ENCODE measurements at regions not wholly inside any gene's neighbourhood (a gene's known extent, or its start where the extent isn't known, plus 50 kb on each side); places are given as distances from the start of the nearest gene placed in this dataset.

DNA sequence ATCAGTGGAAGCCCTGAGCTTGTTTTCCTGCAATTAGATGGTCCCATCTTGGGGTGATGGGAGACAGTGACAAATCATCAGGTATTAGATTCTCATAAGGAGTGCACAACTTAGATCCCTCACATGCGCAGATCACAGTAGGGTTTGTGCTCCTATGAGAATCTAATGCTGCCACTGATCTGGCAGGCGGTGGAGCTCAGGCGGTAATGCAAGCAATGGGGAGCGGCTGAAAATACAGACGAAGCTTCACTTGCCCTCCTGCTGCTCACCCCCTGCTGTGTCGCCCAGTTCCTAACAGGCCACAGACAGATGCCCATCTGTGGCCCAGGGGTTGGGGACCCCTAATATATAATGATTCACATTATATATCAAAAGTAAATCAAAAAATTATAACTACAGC lies 258.8 kb upstream of the USP15 start:
- H3K4me1 ChIP-seq: no peaks in the 10 kb centered on the region
- TF ChIP-seq, protein P1, sequence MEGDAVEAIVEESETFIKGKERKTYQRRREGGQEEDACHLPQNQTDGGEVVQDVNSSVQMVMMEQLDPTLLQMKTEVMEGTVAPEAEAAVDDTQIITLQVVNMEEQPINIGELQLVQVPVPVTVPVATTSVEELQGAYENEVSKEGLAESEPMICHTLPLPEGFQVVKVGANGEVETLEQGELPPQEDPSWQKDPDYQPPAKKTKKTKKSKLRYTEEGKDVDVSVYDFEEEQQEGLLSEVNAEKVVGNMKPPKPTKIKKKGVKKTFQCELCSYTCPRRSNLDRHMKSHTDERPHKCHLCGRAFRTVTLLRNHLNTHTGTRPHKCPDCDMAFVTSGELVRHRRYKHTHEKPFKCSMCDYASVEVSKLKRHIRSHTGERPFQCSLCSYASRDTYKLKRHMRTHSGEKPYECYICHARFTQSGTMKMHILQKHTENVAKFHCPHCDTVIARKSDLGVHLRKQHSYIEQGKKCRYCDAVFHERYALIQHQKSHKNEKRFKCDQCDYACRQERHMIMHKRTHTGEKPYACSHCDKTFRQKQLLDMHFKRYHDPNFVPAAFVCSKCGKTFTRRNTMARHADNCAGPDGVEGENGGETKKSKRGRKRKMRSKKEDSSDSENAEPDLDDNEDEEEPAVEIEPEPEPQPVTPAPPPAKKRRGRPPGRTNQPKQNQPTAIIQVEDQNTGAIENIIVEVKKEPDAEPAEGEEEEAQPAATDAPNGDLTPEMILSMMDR (IDR thresholded peaks at IDR 0.05): no peak
- no peak overlapping the region for H3K9ac ChIP-seq
- no peaks in the 10 kb centered on the region for H3K36me3 ChIP-seq (ENCODE audit: control insufficient read depth, insufficient read depth, low read length)
- no peak overlapping the region for H2AFZ ChIP-seq
- H3K27me3 ChIP-seq (ENCODE audit: control insufficient read depth, insufficient read depth, low read length): no peaks in the 10 kb centered on the region
- H3K27ac ChIP-seq: no peak overlapping the region
- no peak overlapping the region for H3K4me2 ChIP-seq (ENCODE audit: low read length)
- H3K9me3 ChIP-seq (ENCODE audit: control insufficient read depth, low read length): no peaks in the 10 kb centered on the region
- H3K79me2 ChIP-seq: no peaks in the 10 kb centered on the region
- no peak overlapping the region for H3K4me3 ChIP-seq (ENCODE audit: low read depth, low read length)

DNA sequence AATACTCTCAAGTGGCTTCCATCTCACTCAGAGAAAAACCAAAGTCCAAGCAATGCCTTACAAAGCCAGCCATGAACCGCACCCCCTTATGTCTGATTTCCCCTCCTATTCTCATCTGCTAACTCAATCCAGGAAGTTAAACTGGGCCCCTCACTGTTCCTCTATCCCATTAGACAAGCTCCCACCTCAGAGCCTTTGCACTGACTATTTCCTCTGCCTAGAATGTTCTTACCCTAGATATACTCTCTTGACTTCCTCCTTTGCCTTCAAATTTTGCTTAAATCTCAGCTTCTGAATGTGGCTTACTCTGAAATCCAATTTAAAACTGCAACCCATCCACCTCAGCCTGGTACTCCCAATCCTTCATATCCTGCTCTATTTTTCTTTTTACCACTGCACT lies 257.0 kb upstream of the USP15 start:
- H2AFZ ChIP-seq: no peak overlapping the region
- H3K27ac ChIP-seq: no peak overlapping the region
- TF ChIP-seq, protein P1 (IDR thresholded peaks at IDR 0.05): no peak

DNA sequence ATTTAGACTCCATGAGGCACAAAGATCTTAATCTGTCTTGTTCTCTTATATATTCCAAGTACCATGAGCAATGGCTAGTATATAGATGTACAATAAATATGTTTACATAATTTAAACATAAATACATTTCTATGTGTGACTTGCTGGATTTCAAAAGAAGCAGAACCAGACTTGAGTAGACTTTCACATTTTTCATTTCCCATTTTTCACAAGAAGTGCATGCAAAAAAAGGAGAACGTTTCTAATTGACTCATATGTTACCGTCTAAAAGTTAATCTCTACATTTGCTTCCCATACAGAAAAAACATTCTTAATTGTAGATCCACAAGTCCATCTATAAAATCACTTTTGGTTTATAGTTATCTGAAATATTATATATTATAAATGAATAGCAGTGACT lies 256.5 kb upstream of the USP15 start:
- no peaks in the 10 kb centered on the region for H3K9me3 ChIP-seq (ENCODE audit: control insufficient read depth, low read length)
- no peak overlapping the region for H3K4me3 ChIP-seq (ENCODE audit: low read depth, low read length)
- H3K4me1 ChIP-seq: no peaks in the 10 kb centered on the region
- no peak overlapping the region for H3K9ac ChIP-seq
- H3K4me2 ChIP-seq (ENCODE audit: low read length): no peak overlapping the region
- H3K27ac ChIP-seq: no peak overlapping the region
- no peak overlapping the region for H2AFZ ChIP-seq
- H3K27me3 ChIP-seq (ENCODE audit: control insufficient read depth, insufficient read depth, low read length): no peaks in the 10 kb centered on the region
- TF ChIP-seq, protein P1 (IDR thresholded peaks at IDR 0.05): no peak
- no peaks in the 10 kb centered on the region for H3K36me3 ChIP-seq (ENCODE audit: control insufficient read depth, insufficient read depth, low read length)
- H3K79me2 ChIP-seq: no peaks in the 10 kb centered on the region

More for the DNA sequence above, 257.0 kb upstream of the USP15 start:
- Histone ChIP-seq H3K79me2 (no peaks in the 10 kb centered on the region), H3K27me3 (ENCODE audit: control insufficient read depth, insufficient read depth, low read length) (no peaks in the 10 kb centered on the region), H3K36me3 (ENCODE audit: control insufficient read depth, insufficient read depth, low read length) (no peaks in the 10 kb centered on the region), H3K9ac (no peak overlapping the region), H3K4me3 (ENCODE audit: low read depth, low read length) (no peak overlapping the region), H3K4me1 (no peaks in the 10 kb centered on the region), H3K4me2 (ENCODE audit: low read length) (no peak overlapping the region), H3K9me3 (ENCODE audit: control insufficient read depth, low read length) (no peaks in the 10 kb centered on the region)

DNA sequence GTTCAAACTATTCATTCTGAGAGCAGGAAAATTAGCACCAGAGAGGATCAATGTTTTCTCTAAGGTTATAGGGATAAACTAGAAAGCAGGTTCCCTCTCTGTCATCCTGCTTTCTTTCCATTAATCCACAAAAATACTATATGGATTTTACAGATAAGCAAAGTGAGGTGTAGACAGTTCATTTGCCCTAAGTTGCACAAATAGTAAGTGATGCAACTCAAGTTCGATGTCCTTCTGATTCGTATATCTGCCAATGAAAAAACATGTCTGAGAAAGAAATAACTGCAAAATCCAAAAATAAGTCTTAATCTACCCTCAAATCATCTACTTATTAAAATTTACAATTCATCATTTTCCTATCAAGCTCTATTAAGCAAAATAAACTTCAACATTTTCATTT lies 254.6 kb upstream of the USP15 start:
- H3K4me1 ChIP-seq: no peaks in the 10 kb centered on the region
- no peaks in the 10 kb centered on the region for H3K36me3 ChIP-seq (ENCODE audit: control insufficient read depth, insufficient read depth, low read length)
- no peak overlapping the region for H2AFZ ChIP-seq
- TF ChIP-seq, protein P1 (IDR thresholded peaks at IDR 0.05): no peak
- H3K27me3 ChIP-seq (ENCODE audit: control insufficient read depth, insufficient read depth, low read length): no peaks in the 10 kb centered on the region
- H3K79me2 ChIP-seq: no peaks in the 10 kb centered on the region
- no peak overlapping the region for H3K9ac ChIP-seq
- H3K4me3 ChIP-seq (ENCODE audit: low read depth, low read length): no peak overlapping the region
- no peak overlapping the region for H3K27ac ChIP-seq
- no peak overlapping the region for H3K4me2 ChIP-seq (ENCODE audit: low read length)
- H3K9me3 ChIP-seq (ENCODE audit: control insufficient read depth, low read length): no peaks in the 10 kb centered on the region

DNA sequence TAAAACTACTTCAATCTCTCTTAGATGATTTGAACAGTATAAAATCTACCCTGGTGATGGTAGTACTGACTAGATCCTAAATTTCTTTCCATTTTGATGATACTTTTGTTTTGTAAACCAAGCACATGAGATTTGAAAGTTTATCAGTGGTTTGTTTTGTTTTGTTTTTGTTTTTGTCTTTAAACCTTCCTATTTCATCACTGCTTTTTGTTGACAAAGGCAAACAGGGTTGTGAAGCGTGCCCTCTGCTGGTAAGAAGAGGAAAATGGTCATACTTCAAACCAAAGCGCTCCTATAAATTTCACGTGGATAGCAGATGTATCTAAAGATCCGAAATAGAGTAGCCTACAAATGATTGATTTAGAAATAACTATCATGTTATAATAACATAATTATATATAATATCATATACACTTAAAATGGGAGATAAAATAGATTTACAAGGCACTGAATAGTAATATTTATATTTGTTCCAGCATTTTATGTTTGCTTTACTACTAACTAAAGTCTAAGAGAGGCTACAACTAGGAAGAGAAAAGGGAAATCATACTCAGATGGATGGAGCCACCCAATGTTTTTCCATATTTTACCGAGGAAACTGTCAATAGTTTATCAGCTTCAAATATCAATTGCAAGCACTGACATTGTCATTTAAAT lies 254.0 kb upstream of the USP15 start:
- H3K9ac ChIP-seq: no peak overlapping the region
- no peaks in the 10 kb centered on the region for H3K36me3 ChIP-seq (ENCODE audit: control insufficient read depth, insufficient read depth, low read length)
- H3K4me3 ChIP-seq (ENCODE audit: low read depth, low read length): no peak overlapping the region
- no peaks in the 10 kb centered on the region for H3K4me1 ChIP-seq
- H3K27me3 ChIP-seq (ENCODE audit: control insufficient read depth, insufficient read depth, low read length): no peaks in the 10 kb centered on the region
- no peak overlapping the region for H3K27ac ChIP-seq
- H3K79me2 ChIP-seq: no peaks in the 10 kb centered on the region
- H3K9me3 ChIP-seq (ENCODE audit: control insufficient read depth, low read length): no peaks in the 10 kb centered on the region
- no peak overlapping the region for H2AFZ ChIP-seq
- no peak overlapping the region for H3K4me2 ChIP-seq (ENCODE audit: low read length)
- TF ChIP-seq, protein P1 (IDR thresholded peaks at IDR 0.05): peak; percentile 59
